ENCODE measurements at regions not wholly inside any gene's neighbourhood (a gene's known extent, or its start where the extent isn't known, plus 50 kb on each side); places are given as distances from the start of the nearest gene placed in this dataset.

- TF ChIP-seq, protein P1, sequence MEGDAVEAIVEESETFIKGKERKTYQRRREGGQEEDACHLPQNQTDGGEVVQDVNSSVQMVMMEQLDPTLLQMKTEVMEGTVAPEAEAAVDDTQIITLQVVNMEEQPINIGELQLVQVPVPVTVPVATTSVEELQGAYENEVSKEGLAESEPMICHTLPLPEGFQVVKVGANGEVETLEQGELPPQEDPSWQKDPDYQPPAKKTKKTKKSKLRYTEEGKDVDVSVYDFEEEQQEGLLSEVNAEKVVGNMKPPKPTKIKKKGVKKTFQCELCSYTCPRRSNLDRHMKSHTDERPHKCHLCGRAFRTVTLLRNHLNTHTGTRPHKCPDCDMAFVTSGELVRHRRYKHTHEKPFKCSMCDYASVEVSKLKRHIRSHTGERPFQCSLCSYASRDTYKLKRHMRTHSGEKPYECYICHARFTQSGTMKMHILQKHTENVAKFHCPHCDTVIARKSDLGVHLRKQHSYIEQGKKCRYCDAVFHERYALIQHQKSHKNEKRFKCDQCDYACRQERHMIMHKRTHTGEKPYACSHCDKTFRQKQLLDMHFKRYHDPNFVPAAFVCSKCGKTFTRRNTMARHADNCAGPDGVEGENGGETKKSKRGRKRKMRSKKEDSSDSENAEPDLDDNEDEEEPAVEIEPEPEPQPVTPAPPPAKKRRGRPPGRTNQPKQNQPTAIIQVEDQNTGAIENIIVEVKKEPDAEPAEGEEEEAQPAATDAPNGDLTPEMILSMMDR (conservative IDR thresholded peaks at IDR 0.05 in 1 of 2, IDR thresholded peaks at IDR 0.05 in 1 of 2; ENCODE audit: extremely low read depth in 1 of 2, insufficient read depth in 1 of 2, low read depth in 1 of 2, low read length in 2 of 2) = no peak
- no peak for TF ChIP-seq EZH2 (IDR thresholded peaks at IDR 0.05; ENCODE audit: borderline replicate concordance, low read length)
Observed at GRCh38 chr2:238565031-238565430, 138.3 kb downstream of the ASB1 start.
